GM19372 (cell line): ENCODE measurements at regions not wholly inside any gene's neighbourhood (a gene's known extent, or its start where the extent isn't known, plus 50 kb on each side); places are given as distances from the start of the nearest gene placed in this dataset.
"Not testable (repeated sequence)": the region's sequence is repeated elsewhere in the genome, so short reads cannot be mapped to it uniquely, and the experiment has no call there.

ENCODE experiments used
- ATAC-seq: cut with Tn5 transposase; IDR thresholded peaks from one replicate; pipeline ENCODE4 v1.9.1; 2021; ENCODE audit warnings: mild to moderate bottlenecking, low read depth, moderate library complexity; ENCODE audit not compliant: unreplicated experiment

GRCh38 chr13:62837895-62838294, 1422.2 kb upstream of the PCDH20 start:
- ATAC-seq, result no peak

DNA sequence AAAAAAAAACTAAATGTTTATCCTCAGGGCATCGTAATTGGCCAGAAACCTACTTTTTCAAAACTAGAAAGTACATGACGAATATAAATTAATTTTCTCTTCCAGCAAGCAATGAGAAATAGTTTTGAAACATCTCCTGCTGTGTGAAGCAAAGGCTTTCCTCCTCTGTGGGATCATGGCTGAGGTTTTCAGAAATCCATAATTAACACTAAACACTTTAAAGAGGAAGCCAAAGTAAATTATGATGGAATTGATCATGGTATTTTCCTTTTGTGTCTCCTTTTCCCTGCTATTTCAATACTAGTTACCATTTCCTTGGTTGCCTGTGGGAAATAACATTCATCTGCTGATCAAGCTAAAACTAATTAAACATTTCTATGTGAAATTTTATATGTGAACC, 1413.8 kb upstream of the PCDH20 start:
- no peak for ATAC-seq

DNA sequence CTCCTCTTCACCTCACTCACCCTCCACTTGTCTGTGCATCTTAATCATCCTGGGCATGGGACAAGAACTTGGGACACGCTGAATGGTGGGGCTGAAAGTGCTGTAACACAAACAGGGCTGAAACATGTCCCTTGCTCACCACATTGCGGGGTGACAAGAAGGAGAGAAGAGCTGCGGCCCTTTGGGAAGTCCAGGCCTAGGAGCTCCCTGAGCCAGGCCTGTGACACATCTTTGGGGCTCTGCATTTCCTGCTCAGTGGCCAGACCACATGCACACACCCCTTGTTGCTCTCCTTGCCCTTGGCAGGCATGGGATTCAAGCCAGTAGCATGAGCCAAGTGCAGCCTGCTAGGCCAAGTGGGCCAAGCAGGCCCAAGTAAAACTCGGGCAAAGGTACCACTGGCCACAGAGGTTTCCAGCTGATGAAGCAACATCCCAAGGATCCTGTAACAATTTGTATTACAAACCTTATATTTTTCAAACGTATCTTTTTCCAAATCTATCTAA, 1384.3 kb upstream of the PCDH20 start:
- no peak for ATAC-seq

- no peak for ATAC-seq
Measured at GRCh38 chr13:62799038-62799535, 1383.4 kb upstream of the PCDH20 start.

GRCh38 chr13:62793850-62794249, 1378.2 kb upstream of the PCDH20 start:
- ATAC-seq, result no peak

DNA sequence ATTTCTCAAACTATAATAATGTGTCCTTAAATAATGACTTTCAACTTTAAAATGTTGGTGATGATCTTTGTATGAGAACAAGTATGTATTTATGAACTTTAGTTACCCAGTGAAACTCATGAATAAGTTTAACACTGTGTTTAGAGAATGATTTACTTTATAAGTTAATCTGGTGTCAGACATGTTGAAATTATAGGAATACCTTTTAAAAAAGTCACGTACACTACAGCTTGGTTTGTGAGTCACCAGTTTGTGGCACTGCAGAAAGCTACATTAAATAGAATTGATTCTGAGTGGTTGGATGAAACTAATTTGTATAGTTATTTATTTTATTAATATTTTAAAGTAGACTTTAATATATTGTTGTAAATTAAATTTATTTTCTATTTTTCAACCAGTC, 1366.2 kb upstream of the PCDH20 start:
- no peak for ATAC-seq

- ATAC-seq, result no peak
Measured at GRCh38 chr13:62779161-62779560, 1363.5 kb upstream of the PCDH20 start.

DNA sequence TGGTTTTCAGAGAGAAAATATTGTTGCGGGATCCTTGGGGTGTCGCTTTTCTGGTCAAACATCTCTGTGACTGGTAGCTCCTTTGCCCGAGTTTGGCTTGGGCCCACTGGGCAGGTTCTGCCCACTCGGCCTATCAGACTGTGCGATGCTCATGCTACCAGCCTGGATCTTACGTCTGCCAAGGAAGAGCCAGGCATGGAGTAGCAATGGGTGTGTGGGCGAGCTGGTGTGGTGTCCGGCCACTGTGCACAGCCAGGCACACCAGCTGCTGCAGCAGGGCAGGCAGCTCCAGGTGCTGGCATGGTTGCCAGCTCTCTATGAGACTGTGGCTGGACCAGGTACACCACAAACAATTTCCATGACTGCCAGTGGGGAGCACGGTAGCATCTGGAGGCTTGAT, 1351.8 kb upstream of the PCDH20 start:
- ATAC-seq, result no peak

DNA sequence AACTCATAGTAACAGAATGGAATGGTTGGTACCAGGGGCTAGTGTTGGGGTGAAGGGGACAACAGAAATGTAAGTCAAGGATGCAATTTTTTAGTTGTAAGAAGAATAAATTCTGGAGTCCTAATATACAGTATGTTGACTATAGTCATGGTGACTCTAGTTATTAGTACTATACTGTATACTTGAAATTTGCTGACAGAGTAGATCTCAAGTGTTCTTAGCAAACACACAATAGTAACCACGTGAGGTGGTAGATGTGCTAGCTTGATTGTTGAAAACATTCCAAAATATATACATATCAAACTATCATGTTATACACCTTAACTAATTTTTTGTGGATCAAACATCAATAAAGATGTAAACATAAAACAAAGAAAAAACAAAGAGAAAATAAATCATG, 1345.1 kb upstream of the PCDH20 start:
- ATAC-seq, result no peak

DNA sequence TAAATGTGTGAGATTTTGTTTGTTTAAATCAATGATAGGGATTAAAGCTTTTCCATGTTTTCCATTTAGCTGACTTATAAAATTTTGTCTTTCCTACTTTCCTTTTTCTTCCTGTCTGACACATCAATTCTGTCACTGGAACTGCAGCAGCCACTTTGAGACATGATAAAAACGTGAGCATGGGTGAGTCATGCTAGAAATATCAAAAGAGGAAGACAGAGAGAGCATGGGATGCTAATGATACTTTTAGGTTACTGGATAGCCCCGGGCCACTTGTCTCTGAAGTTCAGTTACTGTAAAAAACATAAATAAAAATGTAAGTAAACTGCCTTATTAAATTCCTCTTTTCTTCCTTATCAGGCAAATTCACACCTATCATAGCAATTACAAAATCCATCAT, 1332.0 kb upstream of the PCDH20 start:
- no peak for ATAC-seq

GRCh38 chr13:62747152-62747551, 1331.5 kb upstream of the PCDH20 start:
- ATAC-seq, result no peak

DNA sequence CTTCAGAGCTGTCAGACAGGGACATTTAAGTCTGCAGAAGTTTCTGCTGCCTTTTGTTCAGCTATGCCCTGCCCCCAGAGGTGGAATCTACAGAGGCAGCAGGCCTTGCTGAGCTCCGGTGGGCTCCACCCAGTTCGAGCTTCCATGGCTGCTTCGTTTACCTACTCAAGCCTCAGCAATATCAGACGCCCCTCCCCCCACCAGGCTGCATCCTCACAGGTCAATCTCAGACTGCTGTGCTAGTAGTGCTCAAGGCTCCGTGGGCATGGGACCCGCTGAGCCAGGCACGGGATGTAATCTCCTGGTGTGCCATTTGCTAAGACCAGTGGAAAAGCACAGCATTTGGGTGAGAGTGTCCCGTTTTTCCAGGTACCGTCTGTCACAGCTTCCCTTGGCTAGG, 1314.1 kb upstream of the PCDH20 start:
- ATAC-seq, result not testable (repeated sequence)

GRCh38 chr13:62721893-62722292, 1306.2 kb upstream of the PCDH20 start:
- no peak for ATAC-seq

DNA sequence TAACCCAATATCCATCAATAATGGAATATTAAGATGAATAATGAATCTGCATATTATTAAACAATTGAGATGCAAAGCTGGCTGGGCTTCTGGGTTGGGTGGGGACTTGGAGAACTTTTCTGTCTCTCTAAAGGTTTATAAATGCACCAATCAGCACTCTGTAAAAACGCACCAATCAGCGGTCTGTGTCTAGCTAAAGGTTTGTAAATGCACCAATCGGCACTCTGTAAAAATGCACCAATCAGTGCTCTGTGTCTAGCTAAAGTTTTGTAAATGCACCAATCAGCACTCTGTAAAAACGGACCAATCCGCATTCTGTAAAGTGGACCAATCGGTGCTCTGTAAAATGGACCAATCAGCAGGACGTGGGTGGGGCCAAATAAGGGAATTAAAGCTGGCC, 1296.3 kb upstream of the PCDH20 start:
- ATAC-seq, result not testable (repeated sequence)

- no peak for ATAC-seq
Measured at GRCh38 chr13:62710787-62711186, 1295.1 kb upstream of the PCDH20 start.

GRCh38 chr13:62706048-62706447, 1290.4 kb upstream of the PCDH20 start:
- ATAC-seq, result no peak

DNA sequence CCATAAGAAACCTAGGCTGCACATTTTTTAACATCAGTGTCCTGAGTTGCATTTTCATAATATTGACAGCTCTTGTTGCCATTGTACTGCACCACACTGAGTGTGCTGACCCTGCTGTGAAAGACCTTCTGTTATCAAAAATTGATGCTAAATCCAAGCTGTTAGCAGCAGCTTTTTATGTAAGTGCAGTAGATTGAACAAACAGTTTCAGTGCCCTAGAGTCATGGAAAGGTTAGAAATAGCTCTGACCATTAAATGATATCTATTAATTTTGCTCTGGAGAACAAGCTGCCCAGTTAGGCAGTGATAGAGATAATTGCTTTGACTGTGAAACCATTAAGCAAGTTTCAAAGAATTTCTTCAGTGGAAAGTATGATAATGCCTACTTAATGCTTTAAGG, 1289.2 kb upstream of the PCDH20 start:
- no peak for ATAC-seq

DNA sequence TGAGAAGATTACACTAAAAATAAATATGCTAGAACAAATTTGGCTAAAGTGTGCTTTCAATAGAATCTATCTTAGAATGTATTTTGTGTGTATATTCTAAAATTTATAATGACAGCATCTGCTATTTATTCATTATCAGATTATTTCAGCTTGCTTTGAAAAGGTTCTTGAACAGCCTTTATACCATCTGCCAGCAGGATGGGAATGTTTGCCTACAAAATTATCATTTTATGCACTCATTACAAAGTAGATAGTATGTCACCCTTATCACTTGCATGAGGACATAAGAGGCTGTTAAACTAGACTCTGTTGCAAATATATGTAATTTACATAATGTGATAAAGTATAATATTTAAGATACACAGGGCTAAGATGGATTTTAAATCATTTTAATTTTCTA, 1286.9 kb upstream of the PCDH20 start:
- ATAC-seq, result no peak

DNA sequence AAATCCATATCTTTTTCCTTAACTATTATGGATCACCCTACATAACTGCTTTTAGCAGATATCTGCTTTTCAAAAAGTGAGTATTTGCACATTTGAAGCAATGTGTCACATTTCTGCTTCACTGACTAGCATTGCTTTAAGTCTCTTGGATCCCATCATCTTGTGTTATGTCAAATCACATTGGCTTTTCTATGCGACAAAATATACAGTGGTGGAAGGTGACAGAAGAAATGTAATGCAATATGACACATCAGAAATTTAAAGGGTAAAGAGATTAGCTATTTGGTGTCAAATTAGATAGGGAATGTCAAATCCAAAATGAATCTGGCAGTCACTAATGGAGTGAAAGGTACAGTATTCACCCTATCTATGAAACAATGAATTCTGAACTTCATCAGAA, 1282.1 kb upstream of the PCDH20 start:
- no peak for ATAC-seq

GRCh38 chr13:62696490-62696889, 1280.8 kb upstream of the PCDH20 start:
- ATAC-seq, result no peak

GRCh38 chr13:62687732-62688131, 1272.1 kb upstream of the PCDH20 start:
- ATAC-seq, result no peak

- no peak for ATAC-seq
Measured at GRCh38 chr13:62684359-62684758, 1268.7 kb upstream of the PCDH20 start.

- ATAC-seq, result no peak
Measured at GRCh38 chr13:62682788-62683187, 1267.1 kb upstream of the PCDH20 start.
